HG02763 (cell line): ENCODE measurements at regions not wholly inside any gene's neighbourhood (a gene's known extent, or its start where the extent isn't known, plus 50 kb on each side); places are given as distances from the start of the nearest gene placed in this dataset.

Source experiments
- ATAC-seq: cut with Tn5 transposase; IDR thresholded peaks from one replicate; pipeline ENCODE4 v1.9.1; 2021; ENCODE audit warnings: mild to moderate bottlenecking, moderate library complexity; ENCODE audit not compliant: unreplicated experiment

DNA sequence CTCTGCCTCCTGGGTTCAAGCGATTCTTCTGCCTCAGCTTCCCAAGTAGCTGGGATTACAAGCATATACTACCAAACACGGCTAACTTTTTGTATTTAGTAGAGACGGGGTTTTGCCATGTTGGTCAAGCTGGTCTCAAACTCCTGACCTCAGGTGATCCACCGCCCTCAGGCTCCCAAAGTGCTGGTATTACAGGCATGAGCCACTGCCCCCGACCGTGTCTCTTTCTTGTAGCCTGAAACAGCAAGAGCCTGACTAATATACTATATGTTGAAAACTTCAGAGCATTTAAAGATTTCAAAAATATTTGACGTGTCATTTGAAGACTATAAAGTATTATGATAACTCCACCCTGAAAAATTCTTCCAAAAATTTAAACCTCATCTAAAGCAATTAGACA, 71.7 kb upstream of the ZNF648 start:
- ATAC-seq: no peak

DNA sequence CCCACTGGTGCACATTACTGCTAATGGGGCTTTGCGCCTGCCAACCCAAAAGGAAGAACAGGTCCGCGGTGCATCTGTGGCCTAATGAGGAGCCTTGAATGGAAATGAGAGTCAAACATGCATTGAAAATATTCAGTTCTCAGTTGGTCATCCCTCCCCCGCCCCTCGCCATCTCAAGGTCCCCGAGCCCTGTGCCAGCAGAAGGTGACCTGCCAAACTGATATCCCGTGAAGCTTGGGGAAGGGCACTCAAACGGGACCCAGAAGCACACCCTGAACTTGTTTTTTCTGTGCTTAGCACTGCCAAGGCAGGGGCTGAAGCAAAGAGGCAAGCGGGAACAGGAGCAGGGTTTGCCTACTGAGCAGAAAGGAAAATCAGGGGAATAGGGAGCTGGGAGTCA, 67.9 kb upstream of the ZNF648 start:
- no peak for ATAC-seq

DNA sequence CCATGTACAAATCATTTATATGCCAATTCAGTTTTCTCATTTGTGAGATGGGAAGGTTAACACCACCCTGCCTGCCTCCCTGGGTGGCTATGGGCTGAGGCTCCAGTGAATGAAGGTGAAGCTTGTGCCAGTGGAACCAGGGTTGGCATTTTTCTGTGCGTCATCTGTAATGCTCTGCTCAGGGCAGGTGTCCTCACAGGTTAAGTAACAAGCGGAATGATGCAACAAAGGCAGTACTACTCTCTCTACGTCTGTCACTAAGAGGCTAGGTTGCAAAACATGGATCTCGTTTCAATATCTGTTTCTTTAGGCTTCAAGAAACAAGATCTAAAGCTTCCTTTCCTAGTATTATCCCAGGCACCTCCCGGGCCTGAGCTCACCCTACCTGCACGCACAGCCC, 67.0 kb upstream of the ZNF648 start:
- no peak for ATAC-seq

DNA sequence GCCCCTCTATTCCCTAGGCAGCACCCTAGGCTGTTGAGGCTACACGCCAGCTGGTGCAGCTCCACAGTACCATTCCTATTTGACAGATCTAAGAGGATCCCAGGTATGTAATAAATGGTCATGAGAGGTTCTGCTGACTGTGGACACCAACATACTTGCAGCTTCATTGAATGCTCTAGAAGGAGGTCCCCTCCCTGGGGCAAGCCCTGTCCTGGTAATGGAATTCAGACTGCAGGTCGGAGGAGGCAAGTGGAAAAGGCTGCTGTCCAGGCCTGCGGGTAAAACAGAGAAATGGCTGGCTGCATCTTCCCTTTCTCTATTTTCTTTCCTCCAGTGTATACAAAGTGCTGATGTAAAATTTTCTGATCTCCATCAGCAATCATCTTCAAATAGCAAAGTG, 66.1 kb upstream of the ZNF648 start:
- ATAC-seq: no peak

DNA sequence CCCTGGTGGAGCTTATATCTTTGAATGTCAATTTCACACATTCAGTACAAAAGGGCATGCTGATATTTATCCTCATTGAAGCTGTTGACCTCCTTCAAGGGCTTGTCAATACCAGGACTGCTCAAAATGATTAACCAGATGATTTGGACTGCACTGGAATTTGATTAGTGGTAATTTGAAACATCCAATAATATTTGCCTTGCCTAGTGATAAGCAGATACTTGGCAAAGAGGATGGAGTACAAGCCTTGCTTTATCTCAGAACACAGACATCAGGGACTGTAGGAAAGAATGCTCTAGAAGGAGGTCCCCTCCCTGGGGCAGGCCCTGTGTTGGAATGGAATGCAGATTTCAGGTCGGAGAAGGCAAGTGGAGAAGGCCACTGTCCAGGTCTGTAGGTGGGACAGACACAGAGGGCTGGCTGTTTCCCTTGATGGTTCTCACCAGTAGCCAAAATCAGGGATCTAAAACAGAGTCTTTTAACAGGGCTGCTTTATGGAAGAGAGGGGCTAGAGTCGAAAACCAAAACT, 64.8 kb upstream of the ZNF648 start:
- ATAC-seq: no peak

DNA sequence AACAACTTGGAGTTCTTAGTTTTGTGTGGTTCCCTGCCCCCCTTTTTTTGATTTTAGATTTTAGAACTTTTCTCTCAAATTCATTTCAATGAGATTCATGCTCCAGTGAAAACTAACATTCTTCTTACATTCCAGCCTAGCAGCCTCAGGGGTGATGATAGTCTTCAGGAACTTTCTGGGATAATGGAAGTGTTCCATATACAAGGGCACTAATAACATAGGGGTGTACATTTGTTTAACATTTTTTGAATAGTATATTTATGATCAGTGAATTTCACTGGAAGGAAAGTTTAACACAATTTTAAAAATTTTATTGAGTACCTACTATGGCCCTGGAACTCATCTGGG, 61.4 kb upstream of the ZNF648 start:
- ATAC-seq: no peak

DNA sequence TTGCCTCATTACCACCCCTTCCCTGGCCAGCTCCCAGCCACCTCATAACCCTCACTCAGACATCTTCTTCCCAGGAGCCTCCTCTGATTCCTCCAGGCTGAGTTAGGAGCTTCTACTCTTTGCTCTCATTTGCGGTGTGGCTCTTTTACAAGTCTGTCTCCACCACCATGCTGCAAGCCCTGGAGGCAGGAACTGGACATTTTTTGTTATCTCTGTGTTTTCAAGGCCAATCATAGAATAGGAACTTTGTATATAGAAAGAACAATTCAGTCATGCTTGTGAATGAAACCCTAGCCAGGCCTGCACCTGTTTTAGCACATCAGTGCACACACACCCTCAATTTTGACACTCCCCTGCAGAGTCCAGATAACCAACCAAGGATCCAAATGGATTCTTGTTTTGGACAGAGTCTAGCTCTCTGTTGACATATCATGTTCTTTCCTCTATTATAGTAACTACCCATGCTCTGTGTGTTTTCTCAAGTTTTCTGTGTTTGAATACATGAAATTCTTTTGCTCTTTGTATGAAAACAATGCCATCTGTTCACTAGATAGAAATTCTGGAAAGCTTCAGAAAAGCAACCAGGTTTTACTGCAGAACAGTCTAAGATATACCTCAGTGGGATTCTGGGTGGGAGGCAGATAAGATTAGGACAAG, 60.9 kb upstream of the ZNF648 start:
- ATAC-seq: no peak

DNA sequence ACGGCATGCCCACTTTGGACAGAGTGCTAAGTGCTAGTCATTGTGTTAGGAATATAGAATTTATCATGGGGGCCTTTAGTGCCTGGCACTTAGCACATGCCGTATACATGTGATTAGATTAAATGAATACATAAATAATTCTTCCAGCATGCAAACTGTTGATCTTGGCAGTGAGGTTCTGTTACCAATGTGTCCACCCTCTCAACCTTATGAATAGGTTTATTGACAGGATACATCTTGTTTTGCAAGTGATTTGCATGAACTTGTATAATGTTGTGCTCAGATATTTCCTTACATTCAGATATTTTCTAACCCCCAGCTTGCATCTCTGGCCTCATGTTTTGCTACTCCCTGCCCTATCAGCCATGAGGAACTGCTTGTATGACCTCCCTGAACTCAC, 60.3 kb upstream of the ZNF648 start:
- no peak for ATAC-seq

DNA sequence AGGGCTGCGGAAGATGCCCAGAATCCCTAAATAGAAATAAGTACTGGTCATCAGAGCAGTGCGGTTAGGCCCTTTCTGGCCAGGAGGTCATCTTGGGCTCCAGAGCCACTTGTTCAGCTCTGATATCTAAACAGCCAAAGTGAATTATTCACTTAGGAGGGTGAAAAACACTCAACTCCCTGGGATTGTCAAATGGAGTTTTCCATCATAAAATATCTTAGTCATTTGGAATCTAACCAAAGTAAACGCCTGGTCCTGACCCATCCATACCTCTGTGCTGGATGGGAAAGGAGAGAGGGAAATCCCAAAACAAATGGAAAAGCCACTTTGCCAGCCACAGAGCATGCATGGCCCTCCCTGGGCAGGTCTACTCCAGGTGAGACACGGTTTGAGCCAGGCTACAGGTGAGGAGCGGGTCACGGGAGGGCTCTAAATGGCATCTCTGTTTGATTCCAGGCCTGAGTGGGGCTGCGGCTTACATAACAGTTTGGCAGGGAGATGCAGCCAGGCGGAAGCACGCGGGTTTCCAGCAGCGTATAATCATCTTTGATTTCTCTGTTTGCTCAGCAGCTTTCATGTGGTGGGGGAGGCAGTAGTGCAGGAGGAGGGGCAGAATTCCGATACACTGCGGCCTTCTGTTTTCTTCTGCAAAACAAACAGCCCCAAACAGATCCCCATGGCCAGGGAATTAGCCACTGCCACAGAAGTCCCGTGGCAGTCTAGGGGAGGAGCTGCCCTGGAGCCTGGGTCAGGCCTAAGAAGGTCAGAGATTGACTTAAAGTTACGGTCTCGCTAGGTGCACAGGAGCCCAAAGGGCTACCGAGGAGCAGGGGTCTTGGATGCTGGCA, 59.1 kb upstream of the ZNF648 start:
- ATAC-seq: no peak

DNA sequence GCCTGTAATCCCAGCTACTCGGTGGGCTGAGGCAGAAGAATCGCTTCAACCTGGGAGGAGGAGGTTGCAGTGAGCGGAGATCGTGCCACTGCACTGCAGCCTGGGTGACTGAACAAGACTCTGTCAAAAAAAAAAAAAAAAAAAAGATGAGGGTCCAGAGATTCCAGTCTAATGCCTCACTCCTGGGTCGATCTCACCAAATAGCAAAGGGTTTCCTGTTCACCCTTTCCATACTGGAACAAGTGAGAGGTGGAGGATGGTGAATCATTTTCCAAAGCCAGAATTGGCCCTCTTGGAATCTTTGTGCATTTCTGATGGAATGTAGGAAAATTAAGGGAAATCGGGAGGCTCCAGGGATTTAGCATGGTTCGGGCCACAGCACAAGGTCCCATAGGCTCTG, 58.1 kb upstream of the ZNF648 start:
- ATAC-seq: no peak

DNA sequence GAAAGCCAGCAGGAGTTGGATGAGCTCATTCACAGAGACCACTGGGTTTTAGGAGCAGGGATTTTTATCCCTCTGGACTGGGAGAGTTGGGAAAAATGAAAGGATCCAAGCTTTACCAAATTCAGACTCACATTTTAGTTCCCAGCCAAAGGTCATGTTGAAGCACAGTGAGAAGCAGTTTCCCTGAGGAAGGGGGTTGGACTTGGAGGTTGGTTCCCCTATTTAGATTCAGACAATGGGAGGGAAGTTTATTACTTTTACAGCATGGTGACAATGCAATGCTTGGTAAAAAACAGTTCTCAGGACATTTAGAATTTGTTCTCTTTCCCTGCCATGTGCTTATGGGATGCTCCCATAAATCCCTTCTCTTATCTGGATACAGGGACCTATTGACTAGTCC, 57.3 kb upstream of the ZNF648 start:
- ATAC-seq: no peak

DNA sequence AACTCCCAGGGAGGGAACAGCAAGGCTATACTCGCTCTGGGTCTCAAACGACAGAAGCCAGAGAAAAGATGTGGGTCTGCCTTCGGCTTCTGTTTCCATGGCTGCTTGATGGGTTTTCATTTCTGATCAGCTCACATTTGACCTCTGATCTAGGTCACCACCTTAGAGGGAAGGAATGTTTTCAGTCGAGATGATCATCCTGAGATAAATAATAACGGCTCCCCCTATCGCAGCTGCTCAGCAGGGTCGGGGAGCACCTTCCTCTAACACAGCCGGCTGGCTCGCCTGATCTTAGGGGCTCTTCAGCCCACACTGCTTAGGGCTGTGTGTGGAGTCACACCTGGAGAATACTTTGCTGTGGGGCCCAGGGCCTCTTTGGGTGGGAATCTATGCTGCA, 53.1 kb upstream of the ZNF648 start:
- ATAC-seq: no peak

DNA sequence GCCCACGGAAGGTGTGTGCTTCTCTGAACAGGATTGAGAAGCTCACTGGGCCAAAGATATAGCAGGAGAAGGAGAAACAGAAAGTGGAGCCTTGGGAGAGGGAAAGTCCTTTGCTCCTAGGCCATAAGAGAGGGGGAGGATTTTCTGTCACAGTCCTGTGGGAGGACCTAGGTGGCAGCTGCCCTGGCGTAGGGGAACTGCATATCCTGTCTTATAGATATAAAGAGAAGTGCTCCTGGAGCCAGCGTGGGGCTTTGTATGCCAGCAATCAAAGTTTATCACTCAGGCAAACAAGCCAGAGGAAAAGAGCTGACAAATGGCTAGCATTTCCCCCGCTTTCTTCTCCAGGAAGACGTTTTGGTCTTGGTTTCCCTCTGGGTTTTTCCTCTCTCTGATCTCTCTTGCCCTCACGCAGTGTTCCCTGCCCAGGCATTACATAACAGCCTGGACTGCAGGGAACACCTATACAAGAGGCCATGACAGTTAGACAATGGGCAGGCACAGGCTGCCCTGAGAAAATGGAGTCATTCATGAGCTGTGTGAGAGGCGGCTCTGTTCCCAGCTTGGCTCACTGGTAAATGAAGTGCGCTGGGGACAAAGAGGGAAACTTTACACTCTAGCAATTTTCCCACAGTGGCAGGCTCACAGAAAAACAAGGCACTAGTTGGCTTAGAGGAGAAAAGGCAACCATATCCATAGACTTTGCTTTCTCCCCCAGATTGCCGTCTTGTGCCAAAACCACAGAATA, 52.5 kb upstream of the ZNF648 start:
- ATAC-seq: no peak

DNA sequence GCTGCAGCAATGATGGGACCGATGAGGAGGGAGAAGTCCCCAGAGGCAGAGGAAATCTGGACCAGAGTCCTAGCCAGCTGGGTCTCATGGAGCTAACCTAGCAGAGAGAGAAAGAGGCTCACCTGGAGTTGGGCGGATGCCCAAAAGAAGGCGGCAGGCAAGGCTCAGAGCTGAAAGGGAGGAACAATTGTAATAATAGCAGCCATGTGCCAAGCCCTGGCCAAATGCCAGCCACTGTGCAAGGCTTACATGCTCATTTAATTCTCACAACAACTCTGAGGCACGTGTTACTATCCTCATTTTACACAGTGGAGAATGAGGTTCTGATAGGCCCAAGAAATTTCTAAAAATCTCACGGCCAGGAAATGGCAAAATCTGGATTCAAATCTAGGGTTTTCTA, 50.0 kb upstream of the ZNF648 start:
- no peak for ATAC-seq
